HUDEP-2 (cell line): ENCODE measurements at regions not wholly inside any gene's neighbourhood (a gene's known extent, or its start where the extent isn't known, plus 50 kb on each side); places are given as distances from the start of the nearest gene placed in this dataset.

Experiments used
- DNase-seq, 76 experiments: peaks; one replicate each; lab custom pipeline; 2025; ENCODE audit not compliant: unreplicated experiment in 76 of 76; lab: John Stamatoyannopoulos, UW

DNA sequence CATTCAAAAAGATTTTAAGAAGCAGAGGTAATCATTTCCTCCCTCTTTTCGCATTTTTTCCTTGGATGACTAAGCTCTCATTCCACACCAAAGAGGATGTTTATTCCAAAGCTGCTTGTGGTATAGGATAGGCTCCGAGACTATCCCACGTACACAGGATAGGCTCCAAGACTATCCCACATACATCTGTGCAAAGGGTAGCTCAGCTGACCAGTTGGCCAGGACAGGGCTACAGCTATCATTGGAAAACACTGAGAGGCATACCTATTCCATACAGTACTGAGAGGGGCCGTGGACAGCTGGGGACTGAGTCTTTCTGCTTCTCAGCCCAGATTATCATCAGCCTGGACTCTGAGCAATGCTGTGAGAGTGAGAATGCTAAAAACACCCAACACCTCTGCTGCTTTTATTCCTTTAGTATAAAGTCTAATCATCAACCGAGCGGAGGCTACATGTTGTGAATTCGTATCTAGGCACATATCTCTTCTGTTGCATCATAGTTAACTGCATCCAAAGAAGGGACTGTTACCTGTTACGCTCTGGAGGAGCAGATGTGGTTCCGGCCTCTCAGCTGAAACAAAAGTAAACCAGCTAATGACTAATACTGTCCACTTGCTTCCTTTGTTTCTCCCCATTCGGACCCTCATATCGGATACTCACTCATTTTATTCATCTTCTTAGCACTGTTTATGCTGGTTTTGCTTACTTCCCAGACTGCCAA lies 141.0 kb downstream of the TNFSF18 start:
- no peak for DNase-seq

DNA sequence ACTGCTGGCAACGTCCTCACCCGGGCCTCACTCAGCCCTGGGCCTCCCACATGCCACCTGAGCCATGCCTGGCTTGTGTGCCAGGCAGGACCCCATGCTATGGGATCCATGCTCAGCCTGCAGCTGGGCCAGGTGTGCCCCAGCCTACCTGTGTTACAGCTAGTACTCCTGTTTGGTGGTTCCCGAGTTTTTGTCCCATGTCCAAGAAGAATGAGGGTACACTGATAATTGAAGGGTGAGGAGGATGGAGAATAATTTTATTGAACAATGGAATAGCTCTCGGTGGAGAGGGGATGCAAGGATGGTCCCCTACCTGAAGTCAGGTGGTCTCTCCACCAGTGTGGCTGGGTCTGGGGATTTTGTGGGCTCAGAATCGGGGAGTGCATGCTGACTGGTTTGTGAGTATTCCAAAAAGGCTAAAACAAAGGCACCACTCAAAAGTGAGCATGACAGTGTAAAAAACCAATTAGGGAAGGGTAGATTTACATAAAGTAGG lies 137.9 kb downstream of the TNFSF18 start:
- no peak for DNase-seq

DNA sequence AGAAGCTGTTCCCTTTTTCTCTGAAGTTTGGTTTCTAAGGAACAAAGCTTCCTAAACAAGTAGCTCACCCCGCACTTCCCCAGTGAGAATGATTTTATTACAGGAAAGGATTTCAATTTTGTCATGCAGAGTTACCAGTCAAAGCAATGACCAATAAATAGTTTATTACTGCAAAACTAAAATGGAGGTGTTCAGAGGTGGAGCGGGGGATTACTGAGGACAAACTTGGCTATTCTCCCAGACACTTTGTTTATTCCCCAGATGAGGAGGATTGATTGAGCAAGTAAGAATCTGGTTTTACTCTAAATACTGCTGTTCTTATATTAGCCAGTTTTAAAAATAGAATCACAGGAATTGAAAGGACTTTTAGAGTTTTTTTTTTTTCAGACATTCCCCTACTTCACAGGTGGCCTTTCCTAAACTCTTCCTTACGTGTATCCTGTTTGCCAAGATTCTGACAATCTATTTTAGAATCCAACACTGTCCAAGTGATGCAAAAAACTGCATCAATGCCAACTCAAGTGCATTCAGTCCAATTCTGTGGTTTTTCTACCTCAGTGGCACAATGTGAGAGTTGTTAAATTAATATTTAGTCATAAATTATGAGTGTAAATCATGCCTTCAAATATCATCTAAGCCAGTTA lies 136.1 kb downstream of the TNFSF18 start:
- DNase-seq, result no peak

DNA sequence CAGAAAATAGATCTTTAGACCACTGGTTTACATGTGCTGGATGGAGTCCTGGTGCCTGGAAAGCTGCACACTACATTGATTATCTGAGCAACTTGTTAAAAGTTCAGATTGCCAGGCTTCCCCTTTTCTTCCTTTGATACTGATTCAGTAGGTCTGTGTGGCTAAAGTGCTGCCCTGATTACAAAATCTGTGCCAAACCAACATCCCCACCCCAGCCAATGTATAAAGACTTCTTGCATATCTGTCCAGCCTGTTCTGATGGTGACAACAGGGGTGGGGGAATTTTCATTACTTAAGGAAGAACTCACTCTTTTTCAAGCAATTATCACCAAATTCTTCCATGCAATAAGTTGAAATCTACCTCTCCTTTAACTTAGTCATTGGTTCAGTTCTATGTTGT lies 135.5 kb downstream of the TNFSF18 start:
- DNase-seq, result no peak

DNA sequence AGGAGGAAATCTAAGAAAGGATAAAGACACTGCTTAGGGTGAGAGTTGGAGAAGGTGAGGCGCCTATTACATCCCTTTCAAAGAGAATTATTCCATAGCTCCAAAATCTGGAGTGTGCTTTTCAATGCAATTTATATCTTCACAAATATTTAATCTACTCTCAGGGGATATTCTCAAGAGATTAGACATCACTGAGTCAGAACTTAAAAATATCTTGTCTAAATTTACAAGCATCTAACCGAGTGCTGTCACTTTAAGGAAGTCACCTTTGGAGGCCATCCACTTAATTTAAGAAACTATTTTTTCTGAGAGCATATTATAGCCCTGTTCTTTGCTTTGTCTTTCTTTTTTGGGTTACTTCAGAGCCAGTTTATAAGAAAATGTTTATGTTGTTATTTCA lies 134.6 kb downstream of the TNFSF18 start:
- no peak for DNase-seq

DNA sequence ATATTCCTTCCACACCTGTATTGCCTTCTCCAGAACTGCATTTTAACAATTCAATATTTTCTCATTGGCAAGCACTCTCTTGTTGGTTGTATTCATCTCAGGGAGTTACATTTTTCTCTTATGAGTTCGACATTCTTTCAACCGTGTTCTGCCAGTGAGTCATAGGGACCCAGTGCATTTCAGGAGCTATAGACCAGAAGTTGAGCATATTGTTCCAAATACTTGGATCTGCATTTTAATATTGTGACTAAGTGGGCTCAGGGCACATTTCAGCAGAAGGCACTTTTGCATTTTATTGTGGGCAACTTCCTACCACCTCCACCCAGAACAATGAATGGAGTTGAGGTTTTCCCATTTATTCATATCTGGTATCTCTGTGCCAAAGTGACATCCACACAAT lies 132.8 kb downstream of the TNFSF18 start:
- DNase-seq, result no peak

DNA sequence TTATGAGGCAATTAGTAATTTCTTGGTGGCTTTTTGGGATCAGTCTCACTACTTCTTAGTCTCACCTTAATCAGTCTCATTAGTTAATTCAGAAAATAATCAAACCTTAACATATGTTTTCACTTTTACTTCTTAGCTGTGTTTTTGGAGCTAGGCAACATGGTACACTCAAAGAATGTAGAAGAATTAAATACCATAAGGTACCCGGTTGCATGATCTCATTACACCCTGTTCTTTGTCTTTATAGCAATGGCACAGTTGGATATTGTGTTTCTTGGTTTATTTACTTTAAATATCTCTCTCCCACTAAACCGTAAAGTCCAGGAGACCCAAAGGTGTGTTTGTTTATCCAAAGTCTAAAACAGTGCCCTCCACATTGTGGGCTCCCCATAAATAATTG lies 132.3 kb downstream of the TNFSF18 start:
- DNase-seq, result no peak

DNA sequence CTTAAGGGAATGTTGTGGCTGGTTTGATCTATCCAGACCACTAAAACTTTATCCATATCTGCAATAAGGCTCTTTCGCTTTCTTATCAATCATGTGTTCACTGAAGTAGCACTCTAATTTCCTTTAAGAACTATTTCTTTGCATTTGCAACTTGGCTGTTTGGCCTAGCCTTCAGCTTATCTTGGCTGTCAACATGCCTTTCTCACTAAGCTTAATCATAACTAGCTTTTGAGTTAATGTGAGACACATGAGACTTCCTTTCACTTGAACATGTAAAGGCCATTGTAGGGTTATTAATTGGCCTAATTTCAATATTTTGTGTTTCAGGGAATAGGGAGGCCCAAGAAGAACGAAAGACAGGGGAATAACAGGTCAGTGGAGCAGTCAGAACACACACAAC lies 124.7 kb downstream of the TNFSF18 start:
- no peak for DNase-seq

DNA sequence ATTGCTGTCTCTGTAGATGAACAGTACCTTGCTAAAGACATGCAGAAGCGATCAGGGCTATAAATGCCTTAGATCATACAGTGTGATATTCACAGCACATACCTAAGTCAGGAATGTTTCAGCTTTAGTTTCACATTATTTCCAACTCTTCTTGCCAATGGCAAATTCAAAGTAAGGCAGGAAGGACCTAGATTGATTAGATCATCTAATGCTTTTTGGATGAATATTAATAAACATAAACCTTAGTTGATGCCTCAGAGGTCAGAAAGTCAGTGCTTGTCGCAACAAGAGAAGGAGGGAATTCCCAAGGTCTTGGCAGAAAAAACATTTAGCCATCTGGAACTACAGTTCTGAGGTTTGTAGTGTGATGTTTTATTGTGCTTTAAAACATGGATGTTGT lies 122.3 kb downstream of the TNFSF18 start:
- no peak for DNase-seq

DNA sequence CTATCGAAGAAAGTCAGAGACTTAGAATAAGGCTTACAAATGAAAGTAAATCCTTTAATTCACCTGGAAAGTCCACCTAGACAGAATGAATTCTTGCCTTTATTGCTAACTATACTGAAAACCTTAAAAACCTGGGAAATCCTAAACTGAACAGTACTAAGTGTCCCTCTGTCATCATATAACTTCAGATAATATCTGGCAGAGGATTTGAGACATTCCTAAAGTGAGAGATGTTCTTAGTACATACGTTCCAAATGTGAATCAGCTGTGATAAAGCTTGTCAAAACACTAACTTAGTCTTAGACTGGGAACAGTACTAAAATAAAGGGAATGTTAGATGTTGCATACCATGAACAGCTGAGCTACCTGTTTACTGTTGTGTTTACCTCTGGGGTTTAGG lies 121.7 kb downstream of the TNFSF18 start:
- DNase-seq, result no peak

DNA sequence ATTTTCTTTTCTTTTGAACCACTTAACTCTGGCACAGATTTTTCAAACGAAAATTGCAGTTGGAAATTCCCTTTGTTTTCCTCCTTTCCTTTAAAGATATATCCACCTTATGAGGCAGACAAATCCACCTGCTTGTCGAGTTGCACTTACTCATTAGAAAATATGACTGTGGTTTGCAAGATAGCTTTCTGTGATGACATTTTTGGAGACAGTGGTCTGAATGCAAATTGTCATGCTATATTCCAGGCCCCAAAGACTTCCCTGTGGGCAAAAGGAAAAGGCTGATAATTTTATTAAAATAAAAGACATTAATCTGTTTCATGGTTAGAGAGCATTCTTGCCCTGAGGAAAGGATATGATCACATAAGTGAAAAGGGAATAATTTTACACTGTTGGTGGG lies 120.6 kb downstream of the TNFSF18 start:
- DNase-seq, result no peak

DNA sequence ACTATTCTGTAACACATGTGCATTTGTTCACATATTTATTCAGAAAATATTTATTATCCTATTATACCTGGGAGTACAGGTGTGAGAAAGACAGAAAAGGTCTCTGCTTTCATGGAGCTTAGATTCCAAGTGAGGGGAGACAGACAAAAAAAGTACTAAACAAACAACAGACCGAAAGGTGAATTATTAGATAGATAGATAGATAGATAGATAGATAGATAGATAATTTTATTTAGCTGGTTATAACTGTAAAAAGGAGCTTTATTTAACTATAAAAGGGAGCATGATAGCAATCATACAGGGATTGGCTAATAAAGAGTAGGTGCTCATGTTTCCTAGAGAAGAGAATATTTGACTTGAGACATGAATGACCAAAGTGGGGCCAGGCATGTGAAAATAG lies 119.4 kb downstream of the TNFSF18 start:
- DNase-seq, result no peak

DNA sequence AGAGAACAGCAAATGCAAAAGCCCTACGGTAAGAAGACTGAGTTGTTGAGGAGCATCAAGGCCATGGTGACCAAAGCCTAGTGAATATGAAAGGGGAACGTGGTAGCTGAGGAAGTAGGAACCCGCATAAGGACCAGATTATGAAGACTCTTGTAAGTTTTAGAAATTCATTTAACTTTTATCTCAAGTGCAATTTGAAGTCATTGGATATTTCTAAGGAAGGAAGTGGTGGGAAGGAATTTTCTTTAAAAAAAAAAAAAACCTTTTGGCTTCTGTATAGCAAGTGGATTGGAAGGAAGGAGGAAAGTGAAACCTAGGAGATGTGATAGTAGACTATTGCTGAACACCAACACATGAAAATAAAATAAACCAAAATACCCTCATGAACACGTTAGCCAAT lies 119.0 kb downstream of the TNFSF18 start:
- no peak for DNase-seq

DNA sequence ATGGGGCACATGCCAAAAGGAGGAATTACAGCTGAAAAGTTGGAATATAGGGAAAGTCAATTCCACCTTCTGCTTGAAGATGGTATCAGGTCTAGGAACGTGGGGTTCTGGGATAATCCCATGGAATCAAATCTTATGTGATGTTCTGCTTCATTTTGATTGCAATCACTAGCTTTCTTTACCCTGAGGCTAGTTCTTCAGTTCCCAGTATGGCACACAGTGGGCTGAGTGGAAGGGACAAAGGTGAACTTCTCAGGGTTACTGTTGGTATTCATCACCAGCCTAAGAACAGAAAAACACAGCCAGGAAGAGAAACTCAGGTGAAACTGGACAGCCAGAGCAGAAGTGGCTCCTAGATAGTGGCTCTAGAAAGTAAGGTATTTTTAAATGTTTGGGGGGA lies 117.8 kb downstream of the TNFSF18 start:
- DNase-seq, result no peak

DNA sequence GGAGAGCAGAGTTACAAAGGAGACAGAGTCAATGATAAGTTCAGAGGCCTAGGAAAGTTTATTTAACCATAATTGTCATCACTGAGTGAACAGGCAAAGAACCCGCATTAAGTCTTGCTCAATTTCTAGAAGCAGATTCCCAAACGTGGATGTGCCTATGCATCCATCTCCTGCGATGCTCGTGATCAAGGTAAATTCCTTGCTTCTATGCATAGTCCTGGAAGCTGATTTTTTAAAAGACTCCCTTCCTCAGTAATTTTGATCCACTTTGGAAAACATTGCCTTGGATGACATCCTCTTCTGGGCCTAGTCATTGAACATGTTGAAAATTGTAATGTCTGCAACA lies 116.4 kb downstream of the TNFSF18 start:
- DNase-seq, result no peak

DNA sequence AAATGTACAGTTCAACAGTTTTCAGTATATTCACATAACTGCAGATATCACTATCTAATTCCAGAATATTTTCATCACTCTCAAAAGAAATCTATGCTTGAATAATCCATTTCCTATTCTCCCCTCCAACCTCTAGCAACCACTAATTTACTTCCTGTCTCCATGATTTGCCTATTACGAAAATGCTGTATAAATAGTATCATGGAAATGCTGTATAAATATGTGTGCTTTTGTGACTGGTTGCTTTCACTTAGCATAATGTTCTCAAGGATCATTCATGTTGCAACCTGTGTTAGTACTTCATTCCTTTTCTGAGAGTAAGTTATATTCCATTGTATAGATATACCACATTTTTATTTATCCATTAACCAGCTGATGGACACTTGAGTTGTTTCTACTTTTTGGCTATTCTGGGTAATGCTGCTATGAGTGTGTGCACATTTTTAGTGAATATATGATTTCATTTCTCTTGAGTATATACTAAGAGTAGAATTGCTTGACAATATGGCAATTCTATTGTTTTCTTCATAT lies 115.6 kb downstream of the TNFSF18 start:
- no peak for DNase-seq

DNA sequence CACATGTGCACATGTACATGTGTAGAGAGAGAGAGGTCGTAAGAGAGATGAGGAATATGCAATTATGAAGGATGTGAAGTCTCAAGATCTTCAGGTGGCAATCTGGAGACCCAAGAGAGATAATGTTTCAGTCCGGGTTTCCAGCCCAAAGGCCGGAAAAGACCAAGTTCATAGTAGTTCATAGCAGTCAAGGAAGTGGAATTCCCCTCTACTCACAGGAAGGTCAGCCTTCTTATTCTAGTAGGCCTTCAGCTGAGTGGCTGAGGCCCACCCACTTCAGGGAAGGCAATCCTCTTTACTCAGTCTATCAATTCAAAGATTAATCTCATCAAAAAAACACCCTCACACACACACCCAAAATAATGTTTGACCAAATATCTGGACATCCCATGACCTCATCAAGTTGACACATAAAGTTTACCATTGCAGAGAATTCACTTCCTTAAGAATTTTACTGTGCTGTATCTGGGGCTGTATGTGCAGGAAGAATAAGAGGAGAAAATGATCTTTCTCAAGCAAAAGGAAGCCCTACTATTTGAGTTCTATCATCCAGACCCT lies 114.6 kb downstream of the TNFSF18 start:
- DNase-seq, result no peak

DNA sequence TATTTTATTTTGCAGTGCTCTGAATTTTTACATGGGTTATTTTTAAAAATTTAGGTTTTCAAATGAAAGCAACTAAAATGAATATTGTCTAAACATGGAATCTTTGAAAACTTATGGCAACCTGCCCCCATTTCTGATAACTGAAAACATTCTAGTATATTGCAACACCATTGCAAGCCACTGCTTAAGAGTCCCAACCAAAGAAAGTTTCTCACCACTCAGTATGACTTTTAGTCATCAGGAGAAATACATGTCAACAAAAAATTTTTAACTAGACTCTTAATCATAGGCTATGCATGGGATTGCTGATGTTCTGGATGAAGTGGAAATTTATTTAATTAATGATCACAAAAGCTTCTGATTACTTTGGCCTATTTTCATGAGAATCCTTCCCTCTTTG lies 112.1 kb downstream of the TNFSF18 start:
- DNase-seq, result no peak

DNA sequence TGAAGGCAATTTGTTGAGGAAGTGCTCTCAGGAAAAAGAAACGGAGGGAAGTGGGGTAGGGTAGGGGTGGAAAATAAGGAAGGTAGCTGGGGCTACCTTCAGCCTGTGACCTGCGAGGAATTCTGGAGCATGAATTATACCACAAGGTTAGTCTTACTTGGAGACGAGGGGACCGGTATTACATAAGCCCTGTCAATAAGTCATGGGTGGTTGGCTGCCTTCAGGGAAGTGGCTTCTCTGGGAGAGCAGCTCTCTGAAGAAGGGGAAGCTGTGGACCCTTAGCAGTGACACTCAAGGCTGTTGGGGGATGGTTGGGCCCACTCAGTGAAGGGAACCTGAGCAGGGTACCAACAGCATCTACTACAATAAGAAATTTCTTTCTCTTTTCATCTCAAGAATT lies 111.3 kb downstream of the TNFSF18 start:
- DNase-seq, result no peak

DNA sequence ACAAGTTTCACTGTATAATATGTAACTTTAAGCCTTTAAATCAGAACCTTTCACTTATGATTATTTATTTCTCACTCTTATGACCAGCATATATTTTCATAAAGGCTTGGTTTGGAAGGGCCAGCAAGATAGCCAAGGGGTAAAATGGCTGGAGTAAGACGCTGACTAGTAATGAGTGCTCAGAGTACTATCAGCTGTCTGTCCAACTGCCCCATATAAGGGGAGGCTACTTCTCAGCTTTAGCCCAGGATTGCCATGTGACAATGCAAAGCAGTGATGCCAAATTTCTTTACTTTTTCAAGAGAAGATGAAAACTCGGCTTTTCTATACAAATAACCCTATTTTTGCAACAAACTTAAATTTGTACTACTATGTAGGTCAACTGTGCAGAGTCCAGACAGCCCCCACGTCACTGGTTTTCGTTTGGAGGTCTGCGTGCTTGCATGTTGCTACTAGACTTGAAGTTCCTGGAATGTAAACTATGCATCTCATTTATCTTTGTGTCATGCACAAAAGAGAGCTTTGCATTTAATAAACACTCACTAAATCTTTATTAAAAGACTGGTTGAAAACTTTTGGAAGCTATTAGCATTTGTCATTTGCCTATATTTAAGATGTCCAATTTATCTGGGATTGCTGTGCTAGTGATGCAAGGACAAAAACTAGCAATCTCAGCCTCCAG lies 110.4 kb downstream of the TNFSF18 start:
- no peak for DNase-seq

DNA sequence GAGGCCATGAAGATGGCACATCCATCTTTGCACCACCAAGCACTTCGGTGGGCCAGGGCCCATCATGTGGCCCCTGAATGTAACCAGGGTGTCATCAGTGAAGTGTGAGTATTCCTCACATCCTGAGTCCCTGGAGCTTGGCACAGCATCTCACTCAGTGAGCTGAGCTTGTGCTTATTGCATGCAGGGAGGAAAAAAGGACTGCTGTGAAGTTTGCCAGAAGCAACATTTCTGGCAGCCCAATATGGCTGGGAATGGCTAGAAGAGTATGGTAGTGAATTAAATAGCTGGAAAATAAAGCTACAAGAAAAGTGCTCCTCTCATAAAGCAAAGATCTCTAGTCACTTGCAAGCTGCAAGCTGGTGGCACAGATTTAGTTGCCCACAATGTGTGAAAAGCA lies 109.3 kb downstream of the TNFSF18 start:
- no peak for DNase-seq

DNA sequence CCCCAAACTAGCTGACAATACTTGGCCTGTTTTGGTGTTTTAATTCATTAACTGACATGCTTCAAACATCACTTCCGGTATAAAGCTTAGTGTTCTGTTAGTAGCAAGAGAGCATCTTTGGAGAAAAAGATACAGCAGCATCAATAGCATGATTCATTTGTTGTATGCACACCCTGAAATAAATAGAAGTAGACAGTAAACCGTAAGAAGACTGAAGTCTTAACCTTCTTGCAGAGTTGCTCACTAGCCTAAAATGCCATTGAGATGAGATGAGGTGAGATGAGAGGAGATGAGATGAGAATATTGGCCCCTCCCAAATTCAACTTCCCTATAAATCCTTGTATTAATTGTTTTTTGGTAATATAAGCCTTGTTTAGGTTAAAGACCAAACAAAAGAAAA lies 108.8 kb downstream of the TNFSF18 start:
- DNase-seq, result no peak
